Kidney (tissue), 13 donors: ENCODE measurements at regions not wholly inside any gene's neighbourhood (a gene's known extent, or its start where the extent isn't known, plus 50 kb on each side); places are given as distances from the start of the nearest gene placed in this dataset.

Experiments used
- DNase-seq, 5 donors: peaks; one replicate each; pipeline ENCODE4 v3.0.0-alpha.2; 2013 to 2020
- FAIRE-seq: peaks from 2 replicates; lab custom pipeline; 2012; peaks lifted over from hg19 to GRCh38; lab: Jason Lieb, UNC
- H3K27ac ChIP-seq, 2 donors: one replicate each; pipeline ENCODE4 v1.7.0; 2013; ENCODE audit warnings: low read depth in 2 of 2, low read length in 2 of 2, inconsistent platforms in 1 of 2
- H3K27me3 ChIP-seq: one replicate; pipeline ENCODE4 v1.7.1; 2013; ENCODE audit warnings: low read length, inconsistent platforms; ENCODE audit not compliant: control insufficient read depth, insufficient read depth
- H3K36me3 ChIP-seq, 3 donors: one replicate each; pipeline versions ENCODE4 v1.7.0 to v1.7.1; 2013; ENCODE audit warnings: low read length in 3 of 3, control low read depth in 1 of 3, inconsistent platforms in 1 of 3; ENCODE audit not compliant: insufficient read depth in 3 of 3, control insufficient read depth in 2 of 3
- H3K4me1 ChIP-seq, 3 donors: one replicate each; pipeline versions ENCODE4 v1.7.0 to v1.7.1; 2013; ENCODE audit warnings: low read length in 3 of 3, inconsistent platforms in 1 of 3, low read depth in 1 of 3; ENCODE audit not compliant: control insufficient read depth in 2 of 3, insufficient read depth in 2 of 3
- H3K4me3 ChIP-seq, 3 donors: one replicate each; pipeline versions ENCODE4 v1.7.0 to v1.8.1; 2013; ENCODE audit warnings: low read length in 3 of 3, control low read depth in 1 of 3, inconsistent platforms in 1 of 3
- H3K9ac ChIP-seq, 3 donors: one replicate each; pipeline versions ENCODE4 v1.7.0 to v1.7.1; 2013; ENCODE audit warnings: low read length in 3 of 3, control low read depth in 1 of 3, inconsistent platforms in 1 of 3
- H3K9me3 ChIP-seq, 3 donors: one replicate each; pipeline versions ENCODE4 v1.7.0 to v1.7.1; 2013; ENCODE audit warnings: low read length in 3 of 3, control low read depth in 1 of 3, inconsistent platforms in 1 of 3; ENCODE audit not compliant: control insufficient read depth in 2 of 3, insufficient read depth in 1 of 3
- intact Hi-C: fragments of 100-400 bp; cut with DNase I; formaldehyde crosslinking; loops from one replicate; pipeline ENCODE4 v1.11.1; 2022
- TF ChIP-seq, protein P1 (sequence below): IDR thresholded peaks from 3 replicates; pipeline ENCODE4 v1.5.1; 2012; ENCODE audit warnings: mild to moderate bottlenecking, moderate library complexity, borderline replicate concordance; ENCODE audit not compliant: insufficient read depth; ENCODE audit errors: extremely low read depth
- donor health status: control.
- donor health status: control.
- donor health status: control.
- donor health status: control.
- donor health status: control.
- donor health status: DM: yes; HTN: yes; CAD: no.
- donor health status: Normal renal cell carcinoma (clear cell type).

DNA sequence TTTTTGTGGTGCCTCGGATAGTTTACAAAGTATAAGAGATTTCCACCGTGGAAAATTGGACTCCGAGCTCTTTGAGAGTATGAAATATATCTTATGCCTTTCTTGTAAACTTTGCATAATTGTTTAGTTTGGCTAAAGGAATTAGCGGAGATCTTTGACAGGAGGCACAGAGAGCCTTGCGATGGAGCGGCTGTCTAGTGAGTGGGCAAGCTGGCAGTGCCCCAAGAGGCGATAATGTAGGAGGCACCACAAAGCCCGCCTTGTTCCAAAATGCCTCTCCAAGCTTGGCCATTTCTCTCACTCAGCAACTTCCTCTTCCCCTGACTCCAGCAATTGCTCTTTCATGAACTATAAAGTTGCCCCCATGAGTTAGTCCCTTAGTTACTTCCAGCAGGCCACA, 270.1 kb upstream of the PRICKLE1 start:
- no peak for DNase-seq
- intact Hi-C loops: no loop called here
- Histone ChIP-seq H3K27me3 (no peaks in the 10 kb centered on the region), H3K27ac (no peak overlapping the region), H3K9me3 (no peaks in the 10 kb centered on the region), H3K36me3 (no peaks in the 10 kb centered on the region), H3K4me1 (no peaks in the 10 kb centered on the region), H3K9ac (no peak overlapping the region), H3K4me3 (no peak overlapping the region)
- TF ChIP-seq, protein P1, sequence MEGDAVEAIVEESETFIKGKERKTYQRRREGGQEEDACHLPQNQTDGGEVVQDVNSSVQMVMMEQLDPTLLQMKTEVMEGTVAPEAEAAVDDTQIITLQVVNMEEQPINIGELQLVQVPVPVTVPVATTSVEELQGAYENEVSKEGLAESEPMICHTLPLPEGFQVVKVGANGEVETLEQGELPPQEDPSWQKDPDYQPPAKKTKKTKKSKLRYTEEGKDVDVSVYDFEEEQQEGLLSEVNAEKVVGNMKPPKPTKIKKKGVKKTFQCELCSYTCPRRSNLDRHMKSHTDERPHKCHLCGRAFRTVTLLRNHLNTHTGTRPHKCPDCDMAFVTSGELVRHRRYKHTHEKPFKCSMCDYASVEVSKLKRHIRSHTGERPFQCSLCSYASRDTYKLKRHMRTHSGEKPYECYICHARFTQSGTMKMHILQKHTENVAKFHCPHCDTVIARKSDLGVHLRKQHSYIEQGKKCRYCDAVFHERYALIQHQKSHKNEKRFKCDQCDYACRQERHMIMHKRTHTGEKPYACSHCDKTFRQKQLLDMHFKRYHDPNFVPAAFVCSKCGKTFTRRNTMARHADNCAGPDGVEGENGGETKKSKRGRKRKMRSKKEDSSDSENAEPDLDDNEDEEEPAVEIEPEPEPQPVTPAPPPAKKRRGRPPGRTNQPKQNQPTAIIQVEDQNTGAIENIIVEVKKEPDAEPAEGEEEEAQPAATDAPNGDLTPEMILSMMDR: no peak
- FAIRE-seq: no peak

DNA sequence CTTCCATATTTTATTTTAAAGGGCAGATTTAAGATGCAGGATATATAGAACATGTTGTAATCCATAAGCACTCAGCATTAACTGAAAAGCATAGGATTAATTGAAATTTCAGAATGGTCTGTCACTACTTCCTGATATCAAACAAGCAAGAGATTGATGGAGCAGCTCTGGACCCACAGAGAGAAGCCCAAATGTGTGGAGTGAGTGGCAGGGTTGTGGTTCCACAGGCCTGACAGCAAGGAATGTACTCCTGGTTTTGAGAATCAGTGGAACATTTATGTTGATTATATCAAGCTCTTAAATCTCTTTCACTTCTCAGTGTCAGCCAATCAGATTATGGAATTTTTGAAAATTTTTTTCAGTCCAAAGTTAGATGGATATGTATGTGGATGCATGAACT, 267.6 kb upstream of the PRICKLE1 start:
- H3K36me3 ChIP-seq: no peaks in the 10 kb centered on the region
- no peak overlapping the region for H3K9ac ChIP-seq
- no peaks in the 10 kb centered on the region for H3K27me3 ChIP-seq
- no peaks in the 10 kb centered on the region for H3K9me3 ChIP-seq
- intact Hi-C loops: no loop called here
- H3K4me3 ChIP-seq: no peak overlapping the region
- no peaks in the 10 kb centered on the region for H3K4me1 ChIP-seq
- DNase-seq (no peak), FAIRE-seq (no peak)
- TF ChIP-seq, protein P1: no peak
- no peak overlapping the region for H3K27ac ChIP-seq

DNA sequence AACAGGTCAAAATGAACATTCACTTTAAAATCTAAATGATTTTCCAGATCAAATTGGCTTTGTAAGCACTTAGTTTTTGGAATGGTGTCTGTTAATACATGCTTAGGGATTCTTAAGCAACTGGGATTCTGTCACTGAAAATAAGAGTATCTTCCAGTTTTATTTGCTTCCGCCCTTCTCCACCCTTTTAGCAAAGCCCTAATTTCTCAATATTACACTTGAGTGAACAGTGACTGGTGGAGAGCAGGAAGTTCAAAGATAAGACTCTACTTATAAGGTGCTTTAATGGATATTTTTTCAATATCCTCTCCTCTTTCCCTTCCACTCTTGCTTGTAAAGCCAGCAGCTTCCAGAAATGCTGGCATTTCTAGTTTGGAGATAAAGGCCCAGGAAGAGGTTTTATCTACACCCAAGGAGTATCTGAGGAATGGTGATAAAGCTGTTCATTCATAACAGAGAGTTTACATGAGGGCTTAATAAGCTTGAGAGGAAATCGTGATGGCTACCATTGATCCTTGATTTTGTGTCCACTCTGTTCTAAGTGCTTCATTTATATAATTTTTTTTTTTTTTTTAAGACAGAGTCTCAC, 265.9 kb upstream of the PRICKLE1 start:
- H3K9me3 ChIP-seq: no peaks in the 10 kb centered on the region
- no peaks in the 10 kb centered on the region for H3K27me3 ChIP-seq
- intact Hi-C loops: no loop called here
- H3K4me3 ChIP-seq: no peak overlapping the region
- no peaks in the 10 kb centered on the region for H3K36me3 ChIP-seq
- H3K27ac ChIP-seq: no peak overlapping the region
- no peaks in the 10 kb centered on the region for H3K4me1 ChIP-seq
- FAIRE-seq: no peak
- DNase-seq: no peak
- H3K9ac ChIP-seq: no peak overlapping the region
- TF ChIP-seq, protein P1: no peak

DNA sequence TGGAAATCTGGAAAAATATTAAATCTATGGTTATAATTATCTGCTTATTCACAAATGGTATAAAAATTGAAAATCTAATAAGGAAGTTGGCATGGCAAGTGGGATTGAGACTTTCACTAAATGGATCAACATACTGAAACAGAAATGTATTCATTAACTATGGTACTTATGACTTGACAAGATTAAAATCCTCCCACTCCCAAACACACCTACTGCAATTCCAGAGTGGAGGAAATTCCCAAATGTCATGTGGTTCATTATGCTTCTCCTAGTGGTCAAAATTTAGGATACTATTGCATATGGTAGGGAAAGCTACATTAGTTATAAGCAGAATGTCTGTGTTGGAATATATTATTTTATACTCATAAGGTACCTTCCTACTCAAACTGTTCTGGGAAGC, 265.3 kb upstream of the PRICKLE1 start:
- FAIRE-seq: no peak
- TF ChIP-seq, protein P1: no peak
- Histone ChIP-seq H3K27me3 (no peaks in the 10 kb centered on the region), H3K36me3 (no peaks in the 10 kb centered on the region), H3K9ac (no peak overlapping the region), H3K4me3 (no peak overlapping the region), H3K27ac (no peak overlapping the region), H3K9me3 (no peaks in the 10 kb centered on the region), H3K4me1 (no peaks in the 10 kb centered on the region)
- no peak for DNase-seq
- intact Hi-C loops: no loop called here
